ENCODE measurements at regions not wholly inside any gene's neighbourhood (a gene's known extent, or its start where the extent isn't known, plus 50 kb on each side); places are given as distances from the start of the nearest gene placed in this dataset.

GRCh38 chr6:14372734-14373489 lies 255.3 kb downstream of the CD83 start:
- TF ChIP-seq CTCF (IDR thresholded peaks at IDR 0.05; ENCODE audit: insufficient read depth, low read length) = no peak
- TF ChIP-seq, protein P1, sequence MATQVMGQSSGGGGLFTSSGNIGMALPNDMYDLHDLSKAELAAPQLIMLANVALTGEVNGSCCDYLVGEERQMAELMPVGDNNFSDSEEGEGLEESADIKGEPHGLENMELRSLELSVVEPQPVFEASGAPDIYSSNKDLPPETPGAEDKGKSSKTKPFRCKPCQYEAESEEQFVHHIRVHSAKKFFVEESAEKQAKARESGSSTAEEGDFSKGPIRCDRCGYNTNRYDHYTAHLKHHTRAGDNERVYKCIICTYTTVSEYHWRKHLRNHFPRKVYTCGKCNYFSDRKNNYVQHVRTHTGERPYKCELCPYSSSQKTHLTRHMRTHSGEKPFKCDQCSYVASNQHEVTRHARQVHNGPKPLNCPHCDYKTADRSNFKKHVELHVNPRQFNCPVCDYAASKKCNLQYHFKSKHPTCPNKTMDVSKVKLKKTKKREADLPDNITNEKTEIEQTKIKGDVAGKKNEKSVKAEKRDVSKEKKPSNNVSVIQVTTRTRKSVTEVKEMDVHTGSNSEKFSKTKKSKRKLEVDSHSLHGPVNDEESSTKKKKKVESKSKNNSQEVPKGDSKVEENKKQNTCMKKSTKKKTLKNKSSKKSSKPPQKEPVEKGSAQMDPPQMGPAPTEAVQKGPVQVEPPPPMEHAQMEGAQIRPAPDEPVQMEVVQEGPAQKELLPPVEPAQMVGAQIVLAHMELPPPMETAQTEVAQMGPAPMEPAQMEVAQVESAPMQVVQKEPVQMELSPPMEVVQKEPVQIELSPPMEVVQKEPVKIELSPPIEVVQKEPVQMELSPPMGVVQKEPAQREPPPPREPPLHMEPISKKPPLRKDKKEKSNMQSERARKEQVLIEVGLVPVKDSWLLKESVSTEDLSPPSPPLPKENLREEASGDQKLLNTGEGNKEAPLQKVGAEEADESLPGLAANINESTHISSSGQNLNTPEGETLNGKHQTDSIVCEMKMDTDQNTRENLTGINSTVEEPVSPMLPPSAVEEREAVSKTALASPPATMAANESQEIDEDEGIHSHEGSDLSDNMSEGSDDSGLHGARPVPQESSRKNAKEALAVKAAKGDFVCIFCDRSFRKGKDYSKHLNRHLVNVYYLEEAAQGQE (IDR thresholded peaks at IDR 0.05; ENCODE audit: insufficient replicate concordance, low read depth) = no peak
- no peak for TF ChIP-seq POLR2AphosphoS5 (IDR thresholded peaks at IDR 0.05; ENCODE audit: low read depth)

Data from HL-60 (cell line).